ENCODE measurements at regions not wholly inside any gene's neighbourhood (a gene's known extent, or its start where the extent isn't known, plus 50 kb on each side); places are given as distances from the start of the nearest gene placed in this dataset.

- H2AK5ac ChIP-seq (ENCODE audit: low read depth, low read length): no peak overlapping the region
- no peak overlapping the region for H4K91ac ChIP-seq (replicated peaks; ENCODE audit: insufficient read length, low read length)
- no peaks in the 10 kb centered on the region for H3K79me1 ChIP-seq (ENCODE audit: low read depth, low read length)
- H3K4me1 ChIP-seq (replicated peaks in 1 of 4; ENCODE audit: control insufficient read depth in 3 of 4, insufficient read depth in 4 of 4, low read length in 3 of 4): no peaks in the 10 kb centered on the region; a peak in 1 of 7 replicates
- H4K8ac ChIP-seq (ENCODE audit: extremely low read depth, insufficient read depth, low read length): no peak overlapping the region
- H3K14ac ChIP-seq (ENCODE audit: insufficient read length): no peak overlapping the region
- no peak overlapping the region for H3K4me3 ChIP-seq (ENCODE audit: extremely low read depth in 1 of 4, insufficient read depth in 2 of 4, low read depth in 3 of 4, low read length in 4 of 4)
- POLR2A ChIA-PET (ENCODE audit: partially characterized antibody): interaction anchor here (1.1 kb wide), 1 partner anchor 13 kb away, joined by 3 read pairs; no protein-coding TSS in a partner anchor
- no peak overlapping the region for H2BK12ac ChIP-seq (ENCODE audit: low read depth, low read length)
- H2BK20ac ChIP-seq (ENCODE audit: low read length): no peak overlapping the region
- WGBS, 2 experiments (ENCODE audit: extremely low coverage in 1 of 2, insufficient coverage in 1 of 2, insufficient read length in 1 of 2, insufficient replicate concordance in 2 of 2, low coverage in 1 of 2, low lambda C conversion rate in 2 of 2, missing lambda C conversion rate in 1 of 2): 79% methylated on average over 3 of the region's 3 CpGs; no CpG with 5 or more reads in 1 of the 2 experiments
- no peak overlapping the region for H4K5ac ChIP-seq (ENCODE audit: insufficient read length, low read depth, low read length)
- H3K36me3 ChIP-seq (ENCODE audit: control insufficient read depth in 2 of 4, insufficient read depth in 4 of 4, low read length in 3 of 4): no peaks in the 10 kb centered on the region
- H3K9ac ChIP-seq (replicated peaks in 1 of 4; ENCODE audit: extremely low read depth in 1 of 4, low read depth in 3 of 4, low read length in 3 of 4): no peak overlapping the region
- DNase-seq (ENCODE audit: low read depth in 1 of 2, low spot score in 2 of 2) (no peak), FAIRE-seq (no peak)
- no peaks in the 10 kb centered on the region for H4K20me1 ChIP-seq (replicated peaks in 1 of 2; ENCODE audit: control insufficient read depth in 1 of 2, insufficient read depth in 2 of 2, low read length in 2 of 2)
- H2BK15ac ChIP-seq (ENCODE audit: low read length): no peak overlapping the region
- no peak overlapping the region for H2BK5ac ChIP-seq (ENCODE audit: low read depth, low read length)
- peaks cover 0 to 9% (median 5%) of the 10 kb centered on the region in 4 experiments; a peak in 4 of 7 replicates for H3K27me3 ChIP-seq (replicated peaks in 1 of 4; ENCODE audit: control insufficient read depth in 3 of 4, extremely low read depth in 1 of 4, insufficient read depth in 3 of 4, low read length in 3 of 4)
- H3K23ac ChIP-seq (ENCODE audit: insufficient read length): no peak overlapping the region
- H3K79me2 ChIP-seq (ENCODE audit: control insufficient read depth in 1 of 2, insufficient read depth in 2 of 2, low read length in 2 of 2): no peaks in the 10 kb centered on the region
- no peaks in the 10 kb centered on the region for H3K9me3 ChIP-seq (ENCODE audit: insufficient read depth in 2 of 2, low read depth in 1 of 2, low read length in 1 of 2)
- CTCF ChIA-PET (ENCODE audit: partially characterized antibody): interaction anchor here (0.9 to 3.3 kb wide), 18 partner anchors 8 to 184 kb away, joined by 3 to 13 read pairs (median 5); no protein-coding TSS in a partner anchor
- H3K56ac ChIP-seq (replicated peaks; ENCODE audit: insufficient read length, low read depth, low read length): no peak overlapping the region
- no peaks in the 10 kb centered on the region for H3K23me2 ChIP-seq (ENCODE audit: low read depth, low read length)
- H2BK120ac ChIP-seq (replicated peaks; ENCODE audit: low read depth, low read length): no peak overlapping the region
- H2AFZ ChIP-seq (ENCODE audit: low read length): no peak overlapping the region
- no peak overlapping the region for H3K4me2 ChIP-seq (ENCODE audit: insufficient read depth in 1 of 2, low read depth in 2 of 2, low read length in 2 of 2)
- H3K18ac ChIP-seq (ENCODE audit: extremely low read depth, low read length): no peak overlapping the region
- no peak overlapping the region for H3K27ac ChIP-seq (ENCODE audit: low read depth, low read length)
- no peak overlapping the region for H3K4ac ChIP-seq (replicated peaks; ENCODE audit: insufficient read length, low read depth, low read length)
- no peak for TF ChIP-seq TBP (IDR thresholded peaks at IDR 0.05; ENCODE audit: low read depth, low read length)
Measured at GRCh38 chr2:120498121-120498520, 152.2 kb downstream of the INHBB start.
